A549 (cell line): ENCODE measurements at regions not wholly inside any gene's neighbourhood (a gene's known extent, or its start where the extent isn't known, plus 50 kb on each side); places are given as distances from the start of the nearest gene placed in this dataset.

Experiments
- CEBPB ChIP-seq, 2 experiments: fragments of >200 bp in 1 of 2; sonication (Bioruptor Twin) in 1 of 2; formaldehyde crosslinking in 1 of 2; IDR thresholded peaks; 2 replicates each; pipeline ENCODE4 v1.6.1; 2012 to 2016
- CHD4 ChIP-seq: fragments of 200-600 bp; sonication (generic); IDR thresholded peaks from 2 replicates; pipeline ENCODE4 v1.6.1; 2016; ENCODE audit warnings: antibody characterized with exemption, mild to moderate bottlenecking, borderline replicate concordance
- CTCF ChIP-seq: fragments of >200 bp; sonication (Bioruptor Twin); formaldehyde crosslinking; IDR thresholded peaks from 3 replicates; pipeline ENCODE4 v1.5.1; 2016
- EP300 ChIP-seq, 2 experiments: fragments of >200 bp; sonication (Bioruptor Twin); formaldehyde crosslinking; IDR thresholded peaks; 2 replicates in 1 of 2; 3 replicates in 1 of 2; pipeline ENCODE4 v1.6.1; 2016 to 2017
- FOSL2 ChIP-seq, 2 experiments: fragments of 450-650 bp in 1 of 2; fragments of >200 bp in 1 of 2; sonication (Bioruptor Twin) in 1 of 2; formaldehyde crosslinking; IDR thresholded peaks; 2 replicates each; pipeline versions ENCODE4 v1.5.0 to v1.6.1; 2016 to 2020; ENCODE audit warnings: mild to moderate bottlenecking in 1 of 2, moderate library complexity in 1 of 2
- MYC ChIP-seq: IDR thresholded peaks from 2 replicates; pipeline ENCODE4 v1.6.1; 2012; ENCODE audit warnings: mild to moderate bottlenecking, inconsistent platforms, low read length, improper control_type of control experiment, borderline replicate concordance
- NPAS2 ChIP-seq: fragments of 250-450 bp; sonication (Bioruptor Pico); IDR thresholded peaks from 2 replicates; pipeline ENCODE4 v1.8.0; 2022; ENCODE audit warnings: mild to moderate bottlenecking, moderate library complexity, borderline replicate concordance
- PBX3 ChIP-seq: IDR thresholded peaks from 2 replicates; pipeline ENCODE4 v1.6.1; 2012
- POLR2A ChIP-seq: IDR thresholded peaks from 2 replicates; pipeline ENCODE4 v1.6.1; 2012; ENCODE audit warnings: mild to moderate bottlenecking, low read length
- RFX5 ChIP-seq: fragments of 450-650 bp; IDR thresholded peaks from 2 replicates; pipeline ENCODE4 v1.7.1; 2014; ENCODE audit warnings: antibody characterized with exemption, mild to moderate bottlenecking, moderate library complexity
- RNF2 ChIP-seq: fragments of 200-600 bp; sonication (generic); IDR thresholded peaks from 2 replicates; pipeline ENCODE4 v1.6.1; 2016; ENCODE audit warnings: low read depth, mild to moderate bottlenecking, antibody characterized with exemption, moderate library complexity, borderline replicate concordance
- SREBF2 ChIP-seq: fragments of 450-650 bp; IDR thresholded peaks from 2 replicates; pipeline ENCODE4 v1.6.1; 2014; ENCODE audit warnings: mild to moderate bottlenecking, moderate library complexity
- USF2 ChIP-seq: fragments of 450-650 bp; IDR thresholded peaks from 2 replicates; pipeline ENCODE4 v1.6.1; 2014; ENCODE audit warnings: antibody characterized with exemption
- ZFP36 ChIP-seq: fragments of 450-650 bp; IDR thresholded peaks from 2 replicates; pipeline ENCODE4 v1.6.1; 2014; ENCODE audit warnings: borderline replicate concordance; ENCODE audit not compliant: partially characterized antibody

GRCh38 chr6:77340331-77340730, 123.0 kb downstream of the HTR1B start:
- TF ChIP-seq PBX3: no peak
- TF ChIP-seq FOSL2 (IDR thresholded peaks at IDR 0.05): no peak
- TF ChIP-seq FOSL2 (CRISPR knock-in tag; IDR thresholded peaks at IDR 0.05): no peak
- no peak for TF ChIP-seq ZFP36
- TF ChIP-seq CEBPB (IDR thresholded peaks at IDR 0.05): no peak
- TF ChIP-seq CTCF: no peak
- TF ChIP-seq SREBF2: no peak
- TF ChIP-seq CHD4: no peak
- TF ChIP-seq RFX5: no peak
- no peak for TF ChIP-seq USF2
- no peak for TF ChIP-seq NPAS2 (CRISPR knock-in tag)
- TF ChIP-seq POLR2A: no peak
- TF ChIP-seq RNF2: no peak
- TF ChIP-seq MYC: no peak
- no peak for TF ChIP-seq EP300 (IDR thresholded peaks at IDR 0.05)
